Activated effector memory CD4-positive, alpha-beta T cell treated with Interleukin-2 at 50 U/mL for 16 hours (primary cell): ENCODE measurements at regions not wholly inside any gene's neighbourhood (a gene's known extent, or its start where the extent isn't known, plus 50 kb on each side); places are given as distances from the start of the nearest gene placed in this dataset.

Experiments
- DNase-seq: peaks from one replicate; pipeline ENCODE4 v3.0.0-alpha.2; 2020

DNA sequence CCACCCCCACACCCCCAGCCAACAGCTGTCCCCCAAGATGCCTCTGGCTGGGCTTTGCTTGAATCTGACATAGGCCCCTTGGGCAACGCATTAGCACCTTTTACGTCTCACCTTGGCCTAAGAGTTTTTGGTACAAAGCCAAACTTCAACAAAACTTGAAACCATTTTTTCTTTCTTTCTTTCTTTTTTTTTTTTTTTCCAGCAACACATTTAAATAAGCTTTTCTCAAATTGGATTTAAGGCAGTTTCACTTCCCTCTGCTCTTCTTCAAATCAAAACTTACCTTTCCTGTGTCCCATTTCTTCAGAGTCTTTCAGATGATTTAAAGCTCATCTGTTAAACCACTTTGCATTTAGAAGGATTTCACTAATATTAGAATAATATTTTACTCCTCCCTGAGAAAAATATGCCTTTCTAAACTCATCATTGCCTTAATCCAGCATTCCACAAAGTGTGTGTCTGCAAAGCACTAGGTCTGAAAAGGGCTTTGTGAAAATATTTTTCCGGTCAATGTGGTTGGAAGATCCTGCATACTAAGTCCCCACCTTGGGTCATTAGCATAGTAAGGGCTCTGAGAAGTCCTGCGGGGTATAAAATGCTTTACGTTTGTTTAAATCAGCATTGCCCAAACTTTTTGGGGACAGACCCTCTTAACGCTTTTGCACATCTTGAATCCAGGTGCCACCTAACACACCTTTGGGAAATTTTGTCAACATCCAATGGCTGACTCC is 217.0 kb downstream of the TLE3 start:
- DNase-seq, result no peak

DNA sequence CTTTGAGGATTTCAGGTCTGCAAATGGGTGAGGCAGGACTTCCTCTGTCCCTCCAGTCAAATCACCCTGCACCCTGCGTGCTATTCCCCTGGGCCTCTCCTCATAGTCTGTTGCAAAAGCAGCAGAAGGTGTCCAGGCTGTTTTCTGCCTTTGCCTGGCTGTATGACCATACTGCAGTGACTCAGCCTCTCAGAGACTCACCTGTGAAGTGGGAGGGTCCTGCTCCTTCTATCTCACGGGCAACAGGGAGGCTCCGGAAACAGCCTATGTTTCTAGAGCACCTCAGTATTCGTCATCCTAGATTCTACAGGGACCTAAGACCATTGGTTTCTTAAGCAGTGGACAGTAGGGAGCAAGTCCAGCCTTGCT is 216.4 kb downstream of the TLE3 start:
- DNase-seq, result no peak

DNA sequence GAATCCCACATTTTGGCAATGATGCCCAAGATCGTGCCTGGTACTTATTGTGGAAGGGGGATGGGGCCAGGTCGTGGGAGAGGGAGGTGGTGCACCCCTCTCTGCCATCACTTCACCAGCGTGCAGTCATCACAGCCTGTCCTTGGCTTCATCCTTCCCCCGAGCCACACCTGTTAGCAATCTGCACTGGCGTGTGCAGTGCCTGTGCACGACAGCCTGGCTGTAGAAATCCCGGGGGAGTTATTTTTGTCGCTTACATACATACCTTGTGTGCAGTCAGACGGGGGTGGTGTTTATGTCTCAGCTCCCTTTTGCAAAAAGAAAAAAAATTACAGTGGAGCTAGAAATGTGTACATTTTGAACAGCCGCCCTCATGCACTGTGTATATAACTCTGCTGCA is 216.0 kb downstream of the TLE3 start:
- no peak for DNase-seq

DNA sequence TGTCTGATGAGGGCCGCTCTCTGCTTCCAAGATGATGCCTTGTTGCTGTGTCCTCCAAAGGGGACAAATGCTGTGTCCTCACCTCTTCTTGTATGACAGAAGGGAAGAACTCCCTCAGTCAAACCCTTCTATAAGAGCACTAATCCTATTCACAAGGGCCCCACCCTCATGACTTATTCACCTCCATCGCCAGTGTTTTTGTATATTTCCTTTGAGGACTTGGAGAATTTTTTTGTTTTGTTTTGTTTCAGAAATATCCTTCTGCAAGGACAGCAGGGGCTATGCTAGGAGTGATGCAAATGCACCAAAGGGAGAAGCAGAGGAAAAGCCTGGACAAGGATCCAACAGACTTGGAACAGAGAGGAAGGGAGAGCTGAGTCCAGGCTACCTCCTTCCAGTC is 214.4 kb downstream of the TLE3 start:
- DNase-seq, result no peak

DNA sequence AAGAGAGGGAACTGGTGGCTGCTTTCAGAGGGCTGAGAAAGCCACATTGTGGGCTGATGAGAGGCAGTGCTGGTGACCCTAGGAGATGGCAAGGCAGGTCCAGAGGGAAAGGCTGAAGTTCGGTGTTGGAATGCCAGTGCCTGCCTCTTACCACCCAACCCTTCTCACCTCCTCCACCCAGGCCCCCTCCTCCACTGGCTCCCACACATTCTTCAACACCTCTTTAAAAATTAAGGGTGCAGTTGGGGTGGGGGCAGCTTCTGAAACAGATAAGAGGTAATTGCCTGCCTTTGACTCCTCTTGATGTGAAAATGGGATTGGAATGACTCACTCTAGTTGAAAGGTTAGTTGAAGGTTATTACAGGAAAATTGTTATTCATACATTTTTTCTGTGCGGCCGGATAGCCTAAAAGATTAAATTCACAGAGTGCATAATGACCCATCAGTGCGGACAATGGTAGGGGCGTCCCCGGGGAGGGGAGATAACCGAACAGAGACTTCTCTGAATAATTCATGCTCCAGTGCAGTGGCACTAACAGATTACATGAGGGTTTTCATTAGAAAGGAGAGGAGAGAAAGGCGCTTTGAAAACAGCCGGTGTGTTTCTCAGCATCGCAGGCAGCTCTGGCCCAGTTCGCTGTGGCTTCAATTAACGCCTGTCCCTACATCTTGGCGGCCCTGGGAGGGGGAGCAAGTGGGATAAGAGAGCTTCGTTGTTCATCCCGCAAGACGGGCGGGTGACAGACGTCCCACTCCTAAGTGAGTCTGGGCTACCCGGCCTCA is 212.4 kb downstream of the TLE3 start:
- no peak for DNase-seq

DNA sequence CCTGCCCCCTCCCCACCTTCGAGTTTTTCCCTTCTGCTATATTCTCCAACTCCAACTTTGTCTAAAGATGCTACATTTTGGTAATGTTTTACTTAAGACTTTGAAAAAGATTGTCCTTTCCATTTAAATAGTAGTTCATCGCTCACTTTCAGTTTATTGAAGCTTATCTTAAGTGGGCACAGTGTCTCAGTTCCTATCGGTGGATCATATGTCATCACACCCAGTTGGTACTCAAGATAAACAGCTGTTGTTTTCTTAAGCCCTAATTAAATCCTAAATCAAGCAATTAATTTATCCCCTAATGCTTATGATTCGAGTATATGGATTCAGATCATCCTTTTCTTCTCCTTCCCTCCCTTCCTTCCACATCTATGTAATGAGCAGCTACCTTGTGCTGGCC is 210.7 kb downstream of the TLE3 start:
- DNase-seq, result no peak

DNA sequence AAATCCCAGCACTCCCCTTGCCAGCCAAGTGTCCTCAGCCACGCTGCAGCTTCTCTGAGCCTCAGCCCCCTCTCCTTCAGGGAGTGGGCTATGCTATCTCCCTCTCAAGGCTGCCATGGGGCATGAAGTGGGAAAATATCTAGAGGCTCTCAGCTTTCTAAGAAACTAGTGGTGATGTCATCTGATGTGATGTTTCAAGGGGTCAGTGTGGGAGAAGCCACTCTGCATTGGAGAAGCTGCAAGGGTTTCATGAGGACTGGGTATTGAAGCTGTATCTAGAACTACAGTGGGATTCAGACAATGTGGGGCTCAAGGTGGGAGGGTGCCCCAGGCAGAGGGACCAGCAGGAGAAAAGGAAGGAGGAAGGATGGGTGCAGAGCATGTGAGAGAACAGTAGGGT is 210.2 kb downstream of the TLE3 start:
- DNase-seq, result no peak

DNA sequence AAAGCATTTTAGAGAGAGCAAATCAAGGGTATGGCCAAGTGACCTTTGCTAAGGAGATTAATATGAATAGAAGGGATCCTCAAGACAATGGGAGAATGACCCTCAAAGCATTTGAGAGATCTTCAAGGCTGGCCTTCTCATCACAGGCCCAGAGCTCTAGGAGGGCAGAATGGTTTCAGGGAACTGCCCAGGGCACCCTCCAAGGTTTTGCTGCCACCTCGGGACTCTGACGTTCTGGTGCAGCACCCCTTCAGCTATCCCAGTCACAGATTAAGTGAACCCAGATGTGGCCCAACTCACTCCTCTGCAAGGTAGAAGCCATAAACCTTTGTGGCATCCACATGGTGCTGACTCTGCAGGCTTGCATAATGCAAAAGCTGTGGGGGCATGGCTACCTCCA is 209.3 kb downstream of the TLE3 start:
- DNase-seq, result no peak

DNA sequence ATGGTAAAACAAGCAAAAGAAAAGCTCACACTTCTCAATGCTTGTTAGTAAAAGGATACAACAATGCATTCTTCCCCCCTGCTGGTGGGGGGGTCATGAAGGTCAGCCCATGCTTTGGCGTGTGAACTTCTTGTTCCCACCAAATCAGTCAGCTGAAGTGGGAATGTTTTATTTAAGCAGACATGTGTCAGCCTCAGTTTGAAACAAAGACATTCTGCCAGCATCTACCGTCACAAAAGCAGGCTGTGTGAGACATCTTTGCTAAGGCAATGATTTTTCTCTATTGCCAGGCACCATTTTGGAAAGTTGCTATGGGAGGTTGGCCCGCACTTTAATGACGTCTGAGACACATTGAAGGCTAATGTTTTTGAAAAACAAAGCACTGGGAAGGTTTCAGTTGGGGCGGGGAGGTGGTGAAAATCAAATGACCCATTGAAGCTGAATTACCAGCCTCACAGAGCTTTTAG is 206.6 kb downstream of the TLE3 start:
- DNase-seq, result no peak

DNA sequence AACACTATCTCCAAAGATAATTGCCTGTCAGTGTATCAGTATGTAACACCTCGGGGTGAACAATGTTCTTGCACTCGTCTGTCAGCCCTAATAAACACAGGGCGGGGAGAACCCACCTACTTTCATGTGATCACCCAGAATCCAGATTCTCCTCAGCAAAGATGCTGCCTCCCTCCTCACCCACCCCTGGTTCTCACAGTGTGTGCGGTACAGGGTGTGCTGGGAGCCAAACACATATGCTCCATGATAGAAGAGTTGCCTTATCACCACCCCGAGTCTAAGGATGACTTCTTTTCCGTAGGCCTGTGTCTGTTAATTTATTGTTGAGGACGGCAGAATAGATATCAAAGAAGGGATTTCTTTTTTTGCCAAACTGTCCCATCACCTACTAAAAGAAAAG is 206.1 kb downstream of the TLE3 start:
- DNase-seq, result no peak

DNA sequence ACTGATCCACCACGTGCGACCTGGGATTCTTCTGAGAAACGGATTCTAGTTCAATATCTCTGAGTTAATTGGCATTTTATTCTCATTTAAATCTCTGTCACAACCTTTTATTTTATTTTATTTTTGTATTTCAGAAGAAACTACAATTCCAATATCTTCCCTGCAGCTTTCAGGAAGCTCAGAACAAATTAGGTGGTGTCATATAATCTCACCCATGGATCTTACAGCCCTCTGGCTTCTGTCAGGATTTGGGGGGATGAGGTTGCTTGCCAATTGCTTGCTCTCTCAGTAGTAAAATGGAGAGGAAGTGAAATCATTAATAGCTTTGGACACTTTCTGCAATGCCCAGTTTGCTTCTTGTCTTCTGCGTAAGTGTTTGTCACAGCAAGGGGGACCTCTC is 205.4 kb downstream of the TLE3 start:
- DNase-seq, result no peak

DNA sequence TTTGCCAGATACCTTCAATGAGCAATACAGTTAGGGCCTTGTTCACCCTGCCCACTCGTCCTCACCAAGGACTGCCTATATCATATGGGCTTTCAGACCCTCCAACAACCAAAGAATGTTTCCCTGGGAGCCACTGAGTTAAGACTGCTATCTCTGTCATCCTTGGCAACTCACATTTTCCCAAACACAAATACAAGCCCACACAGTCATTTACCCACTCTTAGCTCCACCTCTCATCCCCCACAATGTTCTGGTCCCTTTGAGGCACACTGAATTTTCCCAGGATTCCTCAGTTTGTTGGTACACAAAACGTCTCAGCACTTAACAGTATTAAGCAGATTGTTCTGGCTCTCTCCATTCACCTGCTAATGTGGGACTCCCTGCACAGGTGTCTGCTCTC is 204.6 kb downstream of the TLE3 start:
- no peak for DNase-seq

DNA sequence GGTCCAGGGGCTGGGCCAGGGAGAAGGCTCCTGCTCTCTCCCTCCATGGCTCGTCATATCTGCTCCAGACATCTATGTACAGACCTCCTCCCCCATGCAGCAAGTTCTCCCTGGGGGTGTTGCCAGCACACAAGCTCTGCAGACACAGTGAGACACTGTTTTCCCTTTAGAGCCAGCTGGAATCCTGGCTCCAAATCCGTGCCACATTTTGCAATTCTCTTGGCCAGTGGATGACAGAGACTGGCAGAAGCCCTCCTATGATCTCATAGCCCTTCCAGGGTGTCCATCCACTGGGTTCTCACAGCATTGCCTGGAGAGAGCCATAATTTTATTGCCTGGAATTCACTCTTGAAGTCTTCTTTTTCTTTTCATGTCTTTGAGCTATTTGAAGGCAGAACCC is 203.9 kb downstream of the TLE3 start:
- DNase-seq, result no peak

DNA sequence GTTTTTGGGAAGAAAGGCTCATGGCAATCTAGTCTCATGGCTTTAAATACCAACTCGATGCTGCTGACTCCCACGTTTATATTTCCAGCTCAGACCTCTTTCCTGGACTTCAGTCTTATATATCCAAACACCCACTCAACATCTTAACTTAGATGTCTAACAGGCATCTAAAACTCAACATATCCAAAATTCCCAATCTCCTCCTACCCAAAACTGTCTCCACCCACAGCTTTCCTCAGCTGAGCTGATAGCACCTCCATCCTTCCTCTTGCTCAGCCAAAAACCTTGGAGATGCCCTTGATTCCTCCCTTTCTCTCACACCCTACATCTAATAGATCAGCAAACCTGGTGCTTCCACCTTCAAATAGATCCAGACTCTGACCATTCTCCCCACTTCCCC is 202.5 kb downstream of the TLE3 start:
- DNase-seq, result no peak

DNA sequence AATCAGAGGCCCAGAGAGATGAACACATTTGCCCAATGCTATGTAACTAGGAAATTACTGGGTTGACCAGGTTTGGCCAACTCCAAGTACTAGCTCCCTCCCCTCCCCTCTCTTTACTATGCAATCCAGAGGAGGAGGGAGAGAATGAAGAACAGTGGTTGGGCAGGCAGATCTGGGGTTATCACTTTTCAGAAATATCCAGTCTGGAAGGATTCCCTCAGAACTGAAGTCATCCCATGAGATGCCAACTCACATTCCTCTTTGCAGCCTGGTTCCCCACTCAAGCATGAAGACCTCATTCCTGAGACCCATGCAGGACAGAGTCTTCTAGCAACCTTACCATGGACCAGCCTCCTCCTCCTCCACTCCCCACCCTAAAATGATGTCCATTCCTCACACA is 201.1 kb downstream of the TLE3 start:
- DNase-seq, result no peak

DNA sequence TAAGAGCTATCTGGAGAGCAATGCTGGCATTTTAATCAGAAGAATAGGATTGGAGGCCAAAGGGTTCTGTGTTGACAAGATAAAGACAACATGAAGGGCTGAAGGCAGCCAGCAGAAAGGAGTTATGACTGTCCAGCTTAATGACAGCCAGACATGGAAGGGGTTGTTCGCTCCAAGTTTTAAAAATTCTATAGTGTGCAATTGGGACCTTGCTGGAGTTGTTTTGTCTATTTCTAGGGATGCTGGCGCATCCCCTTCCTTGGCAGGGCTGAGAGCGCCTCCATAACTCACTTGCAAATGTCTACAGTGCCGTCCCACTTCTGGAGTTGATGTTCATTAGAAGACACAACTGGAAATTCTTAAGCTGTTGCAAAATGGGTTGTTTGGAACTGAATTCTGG is 200.7 kb downstream of the TLE3 start:
- no peak for DNase-seq

DNA sequence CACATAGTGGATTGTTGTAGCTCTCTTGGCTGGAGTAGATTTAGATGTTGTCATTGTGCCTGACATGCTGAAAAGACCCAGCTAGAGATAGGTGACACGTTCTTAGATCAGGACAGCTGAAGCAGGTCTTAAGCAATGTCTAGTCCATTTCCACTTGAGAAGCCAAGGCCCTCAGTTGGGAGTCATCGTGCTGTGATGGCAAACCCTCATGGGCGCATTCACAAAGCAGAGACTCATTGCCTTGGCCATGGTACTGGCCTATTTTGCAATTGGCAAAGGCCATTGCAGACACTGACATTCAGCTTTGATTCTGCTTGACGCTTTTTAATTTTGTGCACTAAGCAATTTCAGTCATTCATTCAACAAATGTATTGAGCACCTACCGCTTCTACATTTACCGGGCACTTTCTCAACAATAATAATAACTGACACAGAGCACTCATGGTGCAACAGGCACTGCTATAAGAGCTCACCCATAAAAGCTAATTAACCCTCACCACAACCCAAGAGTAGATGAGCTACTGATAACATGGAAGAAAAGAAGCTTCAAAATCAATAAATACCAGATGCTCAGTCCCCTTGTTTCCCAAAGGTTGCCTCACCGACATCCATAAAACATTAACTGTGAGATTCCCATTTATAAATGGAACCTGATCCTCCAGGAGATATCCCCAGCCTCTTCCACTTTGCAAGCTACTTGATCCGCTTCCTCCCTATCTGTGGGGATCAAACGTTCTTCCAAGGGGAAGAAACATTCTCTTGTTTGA is 200.1 kb downstream of the TLE3 start:
- DNase-seq, result no peak

DNA sequence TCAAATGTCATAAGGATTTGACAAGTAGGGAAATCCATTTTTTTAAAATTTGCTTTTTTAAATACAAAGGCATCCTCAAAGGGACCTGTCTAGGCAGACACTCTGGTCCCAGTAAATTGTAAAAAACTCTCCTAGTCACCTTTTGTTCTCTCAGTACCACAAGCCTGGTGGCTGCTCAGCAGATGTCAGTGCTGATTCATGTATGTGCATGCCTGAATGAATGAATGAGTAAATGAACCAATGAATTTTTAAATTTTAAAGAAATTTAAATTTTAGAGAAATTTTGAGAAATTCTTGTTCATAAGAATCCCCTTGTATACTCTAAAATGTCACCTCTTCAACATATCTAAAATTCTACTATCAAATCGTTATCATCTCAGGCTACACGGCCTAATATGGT is 199.5 kb downstream of the TLE3 start:
- no peak for DNase-seq

DNA sequence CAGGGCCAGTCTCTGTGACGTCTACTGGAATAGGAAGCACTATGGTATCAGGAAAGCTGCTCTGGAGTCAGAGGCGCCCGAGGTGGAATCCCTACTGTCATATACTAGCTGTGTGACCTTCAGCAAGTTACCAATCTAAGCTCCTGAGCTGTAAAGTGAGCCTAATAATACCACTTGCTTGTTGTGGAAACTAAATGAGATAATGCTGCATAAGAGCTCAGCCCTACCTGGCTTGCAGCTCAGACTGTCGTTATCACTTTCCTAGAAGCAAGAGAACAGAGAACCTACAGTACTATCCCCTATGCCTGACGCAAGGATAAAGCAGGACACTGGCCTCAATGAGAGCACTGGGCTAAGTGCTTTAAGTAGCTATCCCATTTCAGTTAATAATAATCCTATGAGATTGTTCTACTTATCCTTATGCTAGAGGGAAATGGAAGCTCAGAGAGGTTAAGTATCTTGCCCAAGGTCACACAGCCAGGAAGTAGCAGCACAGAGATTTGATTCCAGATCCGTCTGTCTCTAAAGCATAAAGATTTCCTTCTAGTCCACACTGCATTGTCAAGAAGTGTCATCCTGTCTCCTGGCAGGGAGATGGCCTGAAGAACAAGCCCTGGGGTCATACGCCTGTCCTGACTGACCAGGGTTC is 195.2 kb downstream of the TLE3 start:
- no peak for DNase-seq

DNA sequence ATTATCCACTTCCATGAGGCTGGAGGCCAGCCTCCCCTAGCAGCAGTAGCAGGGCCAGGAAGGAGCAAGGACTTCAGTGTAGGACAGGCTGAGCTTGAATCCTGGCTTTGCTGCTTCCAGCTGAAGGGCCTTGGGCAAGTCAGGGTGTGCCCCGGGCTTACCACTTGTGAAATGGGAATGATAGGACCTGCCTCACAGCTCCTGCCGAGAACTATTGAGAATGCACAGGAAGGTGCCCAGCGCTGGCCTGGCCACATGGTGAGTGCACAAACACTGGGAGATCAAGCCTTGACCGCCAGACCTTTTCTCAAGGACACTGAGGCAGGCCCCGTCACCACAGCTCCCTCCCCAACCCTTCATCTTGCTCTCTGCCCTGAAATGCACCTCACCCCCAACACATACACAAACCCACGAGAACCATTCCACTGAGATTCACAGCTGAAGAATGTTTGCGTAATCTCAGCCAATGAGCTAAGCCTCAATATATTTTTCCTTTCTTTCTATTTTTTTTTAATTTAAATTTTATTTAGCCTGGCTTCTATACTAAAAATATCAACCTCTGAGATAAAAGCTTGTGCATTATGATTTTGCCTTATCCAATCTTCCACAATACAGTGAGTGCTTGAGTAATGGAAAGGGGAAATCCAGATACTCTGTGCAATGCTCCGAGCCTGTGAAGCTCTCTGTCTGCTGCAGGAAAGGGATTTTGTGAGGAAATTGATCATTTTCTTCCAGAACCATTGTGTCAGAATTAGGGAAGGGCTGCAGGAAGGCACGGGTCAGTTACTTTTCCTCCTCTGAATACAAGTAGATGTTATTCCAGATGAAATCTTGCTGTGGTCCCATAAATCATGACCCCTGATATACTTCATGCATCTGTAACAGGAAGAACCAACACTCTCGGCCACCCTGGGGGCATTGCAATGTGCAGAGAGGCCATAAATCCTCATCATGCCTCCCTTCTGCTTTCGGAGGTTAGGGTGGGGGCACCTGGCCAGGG is 193.9 kb downstream of the TLE3 start:
- DNase-seq, result no peak

DNA sequence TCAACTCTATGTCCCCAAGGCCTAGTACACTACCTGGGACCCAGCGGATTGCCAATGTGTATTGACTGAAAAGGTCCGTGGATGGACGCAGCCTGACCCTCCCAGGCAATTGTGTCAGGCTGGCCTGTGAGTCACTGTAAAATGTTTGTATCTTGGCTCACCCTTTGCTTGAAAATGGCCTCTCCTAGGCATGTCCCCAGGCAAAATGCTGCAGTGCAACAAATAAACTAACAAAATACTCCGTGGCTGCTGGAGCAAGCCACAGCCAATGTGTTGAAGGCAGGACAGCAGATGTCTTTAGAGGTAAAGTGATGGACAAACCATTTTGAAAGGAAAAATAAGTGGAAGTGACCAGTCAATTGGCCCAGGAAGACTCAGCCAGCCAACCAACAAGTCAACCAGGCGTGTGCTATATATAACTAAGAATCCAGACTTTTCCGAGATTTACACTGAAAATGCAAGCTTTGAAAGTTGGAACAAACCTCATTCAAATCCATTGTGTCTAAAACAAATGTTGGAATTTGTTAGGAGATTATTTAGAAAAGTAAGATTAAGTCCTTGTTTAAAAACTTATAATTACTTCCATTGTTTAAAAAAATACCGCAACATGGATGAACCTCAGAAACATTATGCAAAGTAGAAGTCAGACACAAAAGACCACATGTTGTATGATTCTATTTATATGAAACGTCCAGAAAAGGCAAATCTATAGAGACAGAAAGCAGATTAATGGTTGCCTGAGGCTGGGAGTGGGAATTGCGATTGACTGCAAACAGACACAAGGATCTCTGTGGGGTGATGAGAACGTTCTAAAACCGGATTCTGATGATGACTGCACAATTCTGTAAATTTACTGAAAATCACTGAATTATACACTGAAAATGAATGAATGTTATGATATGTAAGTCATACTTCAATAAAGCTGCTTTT is 191.2 kb downstream of the TLE3 start:
- no peak for DNase-seq
